K562 (cell line): ENCODE measurements at regions not wholly inside any gene's neighbourhood (a gene's known extent, or its start where the extent isn't known, plus 50 kb on each side); places are given as distances from the start of the nearest gene placed in this dataset.

ENCODE experiments used
- ATAC-seq: fragments of 200-7000 bp; cut with Tn5 transposase; 3 replicates; pipeline ENCODE4 v1.9.1; 2020; ENCODE audit warnings: moderate library complexity
- BruUV-seq: library from RNA; stranded (reverse); fragments of 400-500 nt; replicated peaks from 2 replicates; lab custom pipeline; 2021; lab: Mats Ljungman, UMichigan
- CTCF ChIA-PET: fragments of 300-600 bp; formaldehyde crosslinking; extraction: SDS; loops from one replicate; lab custom pipeline; 2021; ENCODE audit warnings: low intra/inter-chr PET ratio; lab: Yijun Ruan, JAX
- POLR2A ChIA-PET: fragments of 300-600, 350-650 bp; sonication (Branson Sonifier 250); formaldehyde crosslinking; extraction: SDS; loops from one replicate; lab custom pipeline; 2021; ENCODE audit warnings: antibody characterized with exemption, inconsistent platforms; lab: Yijun Ruan, JAX
- DNase-seq, 4 experiments: peaks; one replicate each; pipeline versions ENCODE4 v3.0.0 to v3.0.0-alpha.2; 2011 to 2018; ENCODE audit warnings: low spot score in 3 of 4, mixed read lengths in 3 of 4; ENCODE audit errors: extremely low read depth in 1 of 4
- FAIRE-seq: peaks from 2 replicates; lab custom pipeline; 2011; peaks lifted over from hg19 to GRCh38; lab: Jason Lieb, UNC
- H2AFZ ChIP-seq: 2 replicates; pipeline ENCODE4 v1.6.0; 2011; ENCODE audit warnings: low read depth, low read length, control low read depth, inconsistent platforms
- H3K27ac ChIP-seq: fragments of 200-600 bp; 3 replicates; pipeline ENCODE4 v1.8.0; 2011; ENCODE audit warnings: low read depth, mild to moderate bottlenecking, control low read depth, inconsistent platforms, low read length, moderate library complexity, mixed read lengths; ENCODE audit errors: extremely low read depth
- H3K27me3 ChIP-seq, 2 experiments: fragments of 300-600 bp in 1 of 2; 2 replicates in 1 of 2; 3 replicates in 1 of 2; pipeline versions ENCODE4 v1.6.0 to v1.8.0; 2011; ENCODE audit warnings: inconsistent platforms in 2 of 2, low read length in 2 of 2, mild to moderate bottlenecking in 1 of 2, mixed read lengths in 1 of 2, moderate library complexity in 1 of 2; ENCODE audit not compliant: control insufficient read depth in 2 of 2, insufficient read depth in 2 of 2
- H3K36me3 ChIP-seq: fragments of 300-600 bp; 3 replicates; pipeline ENCODE4 v1.8.0; 2011; ENCODE audit warnings: mild to moderate bottlenecking, low read length, inconsistent platforms; ENCODE audit not compliant: control insufficient read depth, insufficient read depth
- H3K4me1 ChIP-seq, 2 experiments: fragments of 200-600 bp in 1 of 2; replicated peaks in 1 of 2; 2 replicates in 1 of 2; 3 replicates in 1 of 2; pipeline versions ENCODE4 v1.5.1 to v1.8.0; 2011; ENCODE audit warnings: inconsistent platforms in 2 of 2, low read length in 2 of 2, mild to moderate bottlenecking in 1 of 2, mixed read lengths in 1 of 2, moderate library complexity in 1 of 2; ENCODE audit not compliant: control insufficient read depth in 2 of 2, insufficient read depth in 2 of 2
- H3K4me2 ChIP-seq: 2 replicates; pipeline ENCODE4 v1.6.1; 2011; ENCODE audit warnings: low read length, control low read depth, inconsistent platforms, mixed read lengths; ENCODE audit not compliant: insufficient read depth
- H3K4me3 ChIP-seq: fragments of 200-600 bp; sonication (generic), shearing (Covaris generic); 2 replicates; pipeline ENCODE4 v1.5.1; 2016; ENCODE audit warnings: control low read depth, inconsistent platforms
- H3K79me2 ChIP-seq: fragments of 200-600 bp; 3 replicates; pipeline ENCODE4 v1.8.0; 2011; ENCODE audit warnings: low read length, inconsistent platforms; ENCODE audit not compliant: control insufficient read depth, insufficient read depth
- H3K9ac ChIP-seq, 2 experiments: 2 replicates each; pipeline versions ENCODE4 v1.6.0 to v1.6.1; 2011; ENCODE audit warnings: low read depth in 2 of 2, low read length in 2 of 2, control low read depth in 1 of 2, inconsistent platforms in 1 of 2, mild to moderate bottlenecking in 1 of 2, mixed read lengths in 1 of 2; ENCODE audit not compliant: insufficient read depth in 1 of 2
- H3K9me1 ChIP-seq: one replicate; pipeline ENCODE4 v1.6.0; 2011; ENCODE audit warnings: inconsistent platforms, mild to moderate bottlenecking, low read length, moderate library complexity; ENCODE audit not compliant: control insufficient read depth, insufficient read depth
- H3K9me3 ChIP-seq: replicated peaks from 2 replicates; pipeline ENCODE4 v1.5.1; 2011; ENCODE audit warnings: low read depth, low read length, inconsistent platforms; ENCODE audit not compliant: control insufficient read depth, insufficient read depth
- H4K20me1 ChIP-seq: replicated peaks from 2 replicates; pipeline ENCODE4 v1.6.1; 2011; ENCODE audit warnings: low read length, inconsistent platforms, mixed read lengths; ENCODE audit not compliant: control insufficient read depth, insufficient read depth
- CEBPB ChIP-seq: fragments of 450-650 bp; IDR thresholded peaks from 2 replicates; pipeline ENCODE4 v1.6.1; 2016; ENCODE audit warnings: missing genetic modification characterization, missing compliant biosample characterization
- CHCHD3 ChIP-seq: fragments of 250-450 bp; sonication (Bioruptor Pico); IDR thresholded peaks from 2 replicates; pipeline ENCODE4 v2.1.2; 2022; ENCODE audit warnings: mild to moderate bottlenecking
- CREM ChIP-seq: IDR thresholded peaks from 2 replicates; pipeline ENCODE4 v1.6.1; 2014; ENCODE audit warnings: antibody characterized with exemption, low read depth
- HDAC8 ChIP-seq: fragments of 450-650 bp; IDR thresholded peaks from 2 replicates; pipeline ENCODE4 v1.6.1; 2016; ENCODE audit warnings: mild to moderate bottlenecking, missing genetic modification characterization, moderate library complexity, missing compliant biosample characterization
- ILF3 ChIP-seq: fragments of 450-650 bp; IDR thresholded peaks from 2 replicates; pipeline ENCODE4 v1.6.1; 2018; ENCODE audit warnings: antibody characterized with exemption, mild to moderate bottlenecking, moderate library complexity, borderline replicate concordance
- MTA2 ChIP-seq: fragments of 450-650 bp; IDR thresholded peaks from 2 replicates; pipeline ENCODE4 v1.6.1; 2016; ENCODE audit warnings: low read depth
- NCOA2 ChIP-seq, 2 experiments: fragments of 450-650 bp; IDR thresholded peaks; 2 replicates each; pipeline ENCODE4 v1.6.1; 2018; ENCODE audit warnings: mild to moderate bottlenecking in 2 of 2, moderate library complexity in 1 of 2; ENCODE audit not compliant: partially characterized antibody in 2 of 2
- NRF1 ChIP-seq, 2 experiments: fragments of 450-650 bp; IDR thresholded peaks in 1 of 2; conservative IDR thresholded peaks in 1 of 2; 2 replicates each; pipeline ENCODE4 v1.6.1; 2014; ENCODE audit warnings: mild to moderate bottlenecking in 2 of 2
- PCBP2 ChIP-seq: fragments of 200-400 bp; formaldehyde crosslinking; IDR thresholded peaks from 2 replicates; pipeline ENCODE4 v1.6.1; 2018; ENCODE audit warnings: low read length, low read depth, mild to moderate bottlenecking, moderate library complexity; ENCODE audit not compliant: poor library complexity, severe bottlenecking
- SMARCE1 ChIP-seq: fragments of 450-650 bp; IDR thresholded peaks from 2 replicates; pipeline ENCODE4 v1.7.1; 2016; ENCODE audit warnings: mild to moderate bottlenecking
- TSC22D4 ChIP-seq: fragments of 450-650 bp; IDR thresholded peaks from 2 replicates; pipeline ENCODE4 v1.6.1; 2016; ENCODE audit warnings: missing genetic modification characterization, missing biosample characterization, control low read depth
- ZFP30 ChIP-seq: fragments of 250-450 bp; sonication (Bioruptor Pico); IDR thresholded peaks from 2 replicates; pipeline ENCODE4 v1.8.0; 2022; ENCODE audit warnings: moderate library complexity, mild to moderate bottlenecking, inconsistent platforms, borderline replicate concordance
- ZNF165 ChIP-seq: fragments of 250-450 bp; sonication (Bioruptor Pico); IDR thresholded peaks from 2 replicates; pipeline ENCODE4 v1.4.0; 2020; ENCODE audit warnings: borderline replicate concordance
- ZNF197 ChIP-seq: fragments of 200-800 bp; sonication (Bioruptor generic); IDR thresholded peaks from 2 replicates; pipeline ENCODE4 v1.6.1; 2016; ENCODE audit warnings: low read depth, missing genetic modification characterization, missing compliant biosample characterization
- ZNF436 ChIP-seq: fragments of 250-450, 450-650 bp; sonication (Bioruptor Pico); formaldehyde crosslinking; IDR thresholded peaks from 2 replicates; pipeline ENCODE4 v1.7.0; 2020; ENCODE audit warnings: mild to moderate bottlenecking
- ZNF583 ChIP-seq: fragments of 250-450 bp; sonication (Bioruptor Pico); IDR thresholded peaks from 2 replicates; pipeline ENCODE4 v1.4.0; 2020
- WGBS: fragments of 100-300 bp; shearing (Covaris generic); methylation state at CpG from one replicate; pipeline ENCODE4 v1.1.6; 2016; ENCODE audit warnings: low coverage, mixed read lengths; ENCODE audit not compliant: insufficient coverage; ENCODE audit errors: missing lambda C conversion rate; 5-methylcytosine and 5-hydroxymethylcytosine counted together
- in situ Hi-C: fragments of 300-500 bp; cut with MboI; formaldehyde crosslinking; loops from 4 replicates; pipeline ENCODE4 v1.15.0; 2018; ENCODE audit warnings: inconsistent platforms, mixed read lengths
- intact Hi-C: fragments of 100-400 bp; cut with micrococcal nuclease; formaldehyde crosslinking; loops from 2 replicates; pipeline ENCODE4 v1.14.2; 2022
- TF ChIP-seq, protein P1 (sequence below): fragments of 450-650 bp; conservative IDR thresholded peaks from 2 replicates; pipeline ENCODE4 v1.6.1; 2016; ENCODE audit warnings: missing genetic modification characterization, low read depth, mild to moderate bottlenecking, control low read depth, missing compliant biosample characterization
- TF ChIP-seq, protein P2 (sequence below): fragments of 450-650 bp; IDR thresholded peaks from 2 replicates; pipeline ENCODE4 v1.6.1; 2018; ENCODE audit warnings: mild to moderate bottlenecking, low read depth; ENCODE audit not compliant: partially characterized antibody

DNA sequence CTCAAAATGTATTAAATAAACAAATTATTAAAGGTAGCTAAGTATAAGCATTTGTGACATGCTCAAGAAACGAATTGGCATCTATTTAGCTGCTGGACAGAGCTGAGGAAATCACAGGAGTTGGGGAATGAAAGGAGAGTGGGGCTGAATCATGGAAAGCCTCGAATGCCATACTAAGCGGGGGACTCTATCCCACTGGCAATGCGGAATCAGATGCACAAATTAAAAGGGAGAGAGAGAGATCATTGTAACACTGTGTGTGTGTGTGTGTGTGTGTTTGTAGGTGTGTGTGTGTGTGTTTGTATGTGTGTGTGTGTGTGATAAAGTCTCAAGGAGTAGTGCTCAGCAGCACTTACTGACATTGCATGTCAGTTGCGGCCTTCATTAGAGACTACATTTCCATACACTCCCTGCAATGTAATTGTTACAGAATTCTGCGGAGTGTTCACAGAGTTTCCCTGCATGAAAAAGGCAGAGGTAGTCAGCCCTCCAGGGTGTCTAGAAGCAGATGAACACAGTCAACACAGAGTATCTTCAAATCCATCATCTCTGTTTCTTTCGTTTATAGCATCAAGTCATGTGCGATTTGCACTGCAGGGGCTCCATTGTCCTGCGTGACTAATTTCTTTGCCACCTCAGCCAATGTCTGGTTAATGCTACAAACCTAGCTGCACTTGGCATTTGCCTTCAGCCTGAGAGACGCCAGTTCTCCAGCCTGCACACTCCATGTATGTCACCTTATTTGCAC lies 111.7 kb upstream of the CYRIA start (continued):
- TF ChIP-seq ZNF165 (CRISPR knock-in tag) (no peak), CREM (no peak), ZNF436 (CRISPR knock-in tag) (no peak), ZFP30 (no peak), PCBP2 (no peak), MTA2 (no peak), SMARCE1 (no peak), TSC22D4 (tag) (no peak)
- TF ChIP-seq, protein P1, sequence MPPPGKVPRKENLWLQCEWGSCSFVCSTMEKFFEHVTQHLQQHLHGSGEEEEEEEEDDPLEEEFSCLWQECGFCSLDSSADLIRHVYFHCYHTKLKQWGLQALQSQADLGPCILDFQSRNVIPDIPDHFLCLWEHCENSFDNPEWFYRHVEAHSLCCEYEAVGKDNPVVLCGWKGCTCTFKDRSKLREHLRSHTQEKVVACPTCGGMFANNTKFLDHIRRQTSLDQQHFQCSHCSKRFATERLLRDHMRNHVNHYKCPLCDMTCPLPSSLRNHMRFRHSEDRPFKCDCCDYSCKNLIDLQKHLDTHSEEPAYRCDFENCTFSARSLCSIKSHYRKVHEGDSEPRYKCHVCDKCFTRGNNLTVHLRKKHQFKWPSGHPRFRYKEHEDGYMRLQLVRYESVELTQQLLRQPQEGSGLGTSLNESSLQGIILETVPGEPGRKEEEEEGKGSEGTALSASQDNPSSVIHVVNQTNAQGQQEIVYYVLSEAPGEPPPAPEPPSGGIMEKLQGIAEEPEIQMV (tag), result no peak

DNA sequence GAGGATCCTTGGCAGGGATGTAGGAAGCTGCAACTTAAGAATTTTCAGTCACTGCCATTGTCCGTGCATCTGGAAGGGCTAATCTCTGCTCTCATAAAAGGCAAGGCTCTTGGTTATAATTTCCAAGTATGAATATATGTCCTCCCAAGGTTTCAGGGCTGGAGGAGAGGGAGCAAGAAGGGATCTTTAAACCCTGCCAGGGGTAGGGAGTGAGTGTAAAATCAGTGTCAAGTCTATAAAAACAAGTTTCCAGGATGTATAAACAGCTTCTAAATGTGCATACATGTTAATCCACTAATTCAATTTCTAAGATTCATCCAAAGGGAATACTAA lies 110.2 kb upstream of the CYRIA start:
- H3K4me3 ChIP-seq, result no peak overlapping the region
- H3K4me1 ChIP-seq, result no peaks in the 10 kb centered on the region
- WGBS, result 0% methylated on average over 1 of the region's 1 CpG
- H3K27me3 ChIP-seq, result 0 out of 5 replicates have a peak, but pooled peaks cover 0 to 2% of the 10 kb centered on the region in 2 experiments
- ChIA-PET CTCF (no interaction called here), POLR2A (no interaction called here)
- FAIRE-seq (no peak), ATAC-seq (no peak), DNase-seq (no peak)
- intact Hi-C loops (loop anchor here (5.0 to 10.0 kb wide), 4 partner anchors 371 to 896 kb away; no protein-coding TSS in a partner anchor), in situ Hi-C loops (loop anchor here (10.0 kb wide), 1 partner anchor 899 kb away; no protein-coding TSS in a partner anchor)
- no peaks in the 10 kb centered on the region for H3K9me3 ChIP-seq
- BruUV-seq, result no TSS peak
- no peak overlapping the region for H3K27ac ChIP-seq
- no peaks in the 10 kb centered on the region for H4K20me1 ChIP-seq
- H3K9me1 ChIP-seq, result no peaks in the 10 kb centered on the region
- H2AFZ ChIP-seq, result no peak overlapping the region
- H3K79me2 ChIP-seq, result no peaks in the 10 kb centered on the region
- H3K9ac ChIP-seq, result no peak overlapping the region
- H3K36me3 ChIP-seq, result no peaks in the 10 kb centered on the region
- no peak overlapping the region for H3K4me2 ChIP-seq
- TF ChIP-seq CEBPB (tag) (no peak), ILF3 (no peak), HDAC8 (no peak), ZNF197 (CRISPR knock-in tag) (no peak), ZNF583 (CRISPR knock-in tag) (no peak), NCOA2 (IDR thresholded peaks at IDR 0.05; ENCODE audit: partially characterized antibody in 2 of 2) (no peak), NRF1 (conservative IDR thresholded peaks at IDR 0.05 in 1 of 2, IDR thresholded peaks at IDR 0.05 in 1 of 2) (no peak), CHCHD3 (CRISPR knock-in tag) (no peak)
- TF ChIP-seq, protein P2, sequence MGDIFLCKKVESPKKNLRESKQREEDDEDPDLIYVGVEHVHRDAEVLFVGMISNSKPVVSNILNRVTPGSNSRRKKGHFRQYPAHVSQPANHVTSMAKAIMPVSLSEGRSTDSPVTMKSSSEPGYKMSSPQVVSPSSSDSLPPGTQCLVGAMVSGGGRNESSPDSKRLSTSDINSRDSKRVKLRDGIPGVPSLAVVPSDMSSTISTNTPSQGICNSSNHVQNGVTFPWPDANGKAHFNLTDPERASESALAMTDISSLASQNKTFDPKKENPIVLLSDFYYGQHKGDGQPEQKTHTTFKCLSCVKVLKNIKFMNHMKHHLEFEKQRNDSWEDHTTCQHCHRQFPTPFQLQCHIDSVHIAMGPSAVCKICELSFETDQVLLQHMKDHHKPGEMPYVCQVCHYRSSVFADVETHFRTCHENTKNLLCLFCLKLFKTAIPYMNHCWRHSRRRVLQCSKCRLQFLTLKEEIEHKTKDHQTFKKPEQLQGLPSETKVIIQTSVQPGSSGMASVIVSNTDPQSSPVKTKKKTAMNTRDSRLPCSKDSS, result no peak
- TF ChIP-seq, protein P1 (tag), result no peak
